Upper lobe of left lung (tissue), 4 donors: ENCODE measurements at regions not wholly inside any gene's neighbourhood (a gene's known extent, or its start where the extent isn't known, plus 50 kb on each side); places are given as distances from the start of the nearest gene placed in this dataset.

Source experiments
- CTCF ChIP-seq, 6 experiments: fragments of 450-650 bp in 4 of 6; fragments of 200-600 bp in 2 of 6; sonication (generic) in 2 of 6; IDR thresholded peaks; one replicate each; pipeline ENCODE4 v1.5.1; 2016 to 2019; ENCODE audit warnings: antibody characterized with exemption in 6 of 6
- POLR2A ChIP-seq, 4 donors: fragments of 450-650 bp; IDR thresholded peaks; one replicate each; pipeline ENCODE4 v1.5.1; 2016 to 2017; ENCODE audit warnings: antibody characterized with exemption in 4 of 4, mild to moderate bottlenecking in 2 of 4

- TF ChIP-seq CTCF (IDR thresholded peaks at IDR 0.05), result no peak
- no peak for TF ChIP-seq POLR2A (IDR thresholded peaks at IDR 0.05)
These were observed 124.5 kb upstream of the OSTN start for GRCh38 chr3:191074511-191074910.
